Gastroesophageal sphincter (tissue), 4 donors: ENCODE measurements at regions not wholly inside any gene's neighbourhood (a gene's known extent, or its start where the extent isn't known, plus 50 kb on each side); places are given as distances from the start of the nearest gene placed in this dataset.

Source experiments
- ATAC-seq: fragments of 150-250 bp; one replicate; pipeline ENCODE4 v1.9.1; 2016; ENCODE audit warnings: mild to moderate bottlenecking, moderate library complexity
- H3K27ac ChIP-seq, 4 donors: fragments of 200-600 bp; sonication (generic) in 3 of 4; 1 replicate in 3 of 4; 2 replicates in 1 of 4; pipeline ENCODE4 v1.5.1; 2016 to 2019
- H3K27me3 ChIP-seq: fragments of 200-600 bp; sonication (generic); one replicate; pipeline ENCODE4 v1.5.1; 2019
- H3K36me3 ChIP-seq, 2 donors: fragments of 200-600 bp; sonication (generic); one replicate each; pipeline ENCODE4 v1.5.1; 2019; ENCODE audit warnings: control low read depth in 1 of 2
- H3K4me1 ChIP-seq, 3 donors: fragments of 200-600 bp; sonication (generic); 1 replicate in 2 of 3; 2 replicates in 1 of 3; pipeline ENCODE4 v1.5.1; 2016 to 2019; ENCODE audit warnings: control low read depth in 2 of 3
- H3K4me3 ChIP-seq, 2 donors: fragments of 200-600 bp; sonication (generic); one replicate each; pipeline ENCODE4 v1.5.1; 2019; ENCODE audit warnings: mild to moderate bottlenecking in 1 of 2, moderate library complexity in 1 of 2
- H3K9me3 ChIP-seq, 3 donors: fragments of 200-600 bp; sonication (generic); one replicate each; pipeline ENCODE4 v1.5.1; 2017 to 2019; ENCODE audit warnings: control low read depth in 2 of 3
- EP300 ChIP-seq: sonication (generic); formaldehyde crosslinking; IDR thresholded peaks from one replicate; pipeline ENCODE4 v1.6.1; 2017; ENCODE audit warnings: antibody characterized with exemption, mild to moderate bottlenecking
- POLR2A ChIP-seq, 2 donors: fragments of 450-650 bp; IDR thresholded peaks; one replicate each; pipeline ENCODE4 v1.6.1; 2017; ENCODE audit warnings: antibody characterized with exemption in 2 of 2, mild to moderate bottlenecking in 2 of 2, moderate library complexity in 1 of 2
- POLR2AphosphoS5 ChIP-seq: sonication (generic); formaldehyde crosslinking; IDR thresholded peaks from one replicate; pipeline ENCODE4 v1.6.1; 2017; ENCODE audit warnings: antibody characterized with exemption
- WGBS, 2 donors: methylation state at CpG; one replicate each; pipeline ENCODE4 v1.1.5; 2018; ENCODE audit warnings: low coverage in 1 of 2; 5-methylcytosine and 5-hydroxymethylcytosine counted together
- TF ChIP-seq, protein P1 (sequence below), 4 experiments: fragments of 200-600 bp in 2 of 4; fragments of 450-650 bp in 2 of 4; sonication (generic) in 1 of 4; IDR thresholded peaks; one replicate each; pipeline ENCODE4 v1.5.1; 2017 to 2019; ENCODE audit warnings: antibody characterized with exemption in 4 of 4, mild to moderate bottlenecking in 2 of 4, moderate library complexity in 2 of 4

DNA sequence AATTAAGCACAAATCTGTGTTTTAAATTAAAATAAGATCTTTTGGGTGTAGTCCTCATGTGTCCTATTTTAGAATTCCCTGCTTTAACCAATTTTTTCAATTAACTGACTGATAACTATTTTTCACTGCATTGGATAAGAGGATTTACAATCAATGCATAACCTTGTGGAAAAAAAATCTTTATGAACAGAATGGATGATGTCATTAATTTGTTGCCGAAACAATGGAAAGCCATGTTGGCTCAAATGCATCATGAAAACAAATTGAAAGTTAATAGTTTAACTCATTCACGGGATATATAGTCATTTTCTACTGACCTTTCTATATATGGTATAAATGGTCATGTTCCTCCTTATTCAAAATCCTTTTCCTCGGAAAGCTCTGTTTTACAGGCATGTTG is 82.3 kb downstream of the PRLHR start:
- H3K27me3 ChIP-seq = peaks cover 8% of the 10 kb centered on the region
- H3K27ac ChIP-seq = no peak overlapping the region
- TF ChIP-seq, protein P1, sequence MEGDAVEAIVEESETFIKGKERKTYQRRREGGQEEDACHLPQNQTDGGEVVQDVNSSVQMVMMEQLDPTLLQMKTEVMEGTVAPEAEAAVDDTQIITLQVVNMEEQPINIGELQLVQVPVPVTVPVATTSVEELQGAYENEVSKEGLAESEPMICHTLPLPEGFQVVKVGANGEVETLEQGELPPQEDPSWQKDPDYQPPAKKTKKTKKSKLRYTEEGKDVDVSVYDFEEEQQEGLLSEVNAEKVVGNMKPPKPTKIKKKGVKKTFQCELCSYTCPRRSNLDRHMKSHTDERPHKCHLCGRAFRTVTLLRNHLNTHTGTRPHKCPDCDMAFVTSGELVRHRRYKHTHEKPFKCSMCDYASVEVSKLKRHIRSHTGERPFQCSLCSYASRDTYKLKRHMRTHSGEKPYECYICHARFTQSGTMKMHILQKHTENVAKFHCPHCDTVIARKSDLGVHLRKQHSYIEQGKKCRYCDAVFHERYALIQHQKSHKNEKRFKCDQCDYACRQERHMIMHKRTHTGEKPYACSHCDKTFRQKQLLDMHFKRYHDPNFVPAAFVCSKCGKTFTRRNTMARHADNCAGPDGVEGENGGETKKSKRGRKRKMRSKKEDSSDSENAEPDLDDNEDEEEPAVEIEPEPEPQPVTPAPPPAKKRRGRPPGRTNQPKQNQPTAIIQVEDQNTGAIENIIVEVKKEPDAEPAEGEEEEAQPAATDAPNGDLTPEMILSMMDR (IDR thresholded peaks at IDR 0.05) = no peak
- TF ChIP-seq POLR2A (IDR thresholded peaks at IDR 0.05) (no peak), EP300 (no peak)
- no peak for ATAC-seq
- H3K4me3 ChIP-seq = no peak overlapping the region
- no peaks in the 10 kb centered on the region for H3K36me3 ChIP-seq
- H3K9me3 ChIP-seq = peaks cover 0 to 8% (median 0%) of the 10 kb centered on the region in 3 donors
- H3K4me1 ChIP-seq = no peaks in the 10 kb centered on the region
- WGBS, 2 donors = 69 to 71% methylated on average over 3 of the region's 3 CpGs

DNA sequence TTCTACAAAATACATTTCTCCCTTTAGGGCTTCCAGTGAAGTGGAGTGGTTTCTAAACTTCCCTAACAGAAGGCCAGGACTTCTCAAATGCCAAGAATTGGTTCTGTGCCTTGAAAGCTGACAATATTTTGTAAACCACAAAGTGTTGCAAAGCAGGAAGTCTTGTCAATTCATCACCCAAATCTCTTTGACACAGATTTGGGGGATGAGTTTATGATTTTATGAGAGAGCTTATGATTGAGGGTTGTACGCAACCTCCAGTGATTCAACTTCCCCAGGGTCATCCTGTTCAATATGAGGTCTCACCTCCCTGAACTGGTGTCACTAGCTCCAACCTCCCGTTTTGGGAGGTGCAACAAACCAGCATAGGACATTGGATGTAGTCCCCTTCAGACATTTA is 83.7 kb downstream of the PRLHR start:
- Histone ChIP-seq H3K4me1 (no peaks in the 10 kb centered on the region), H3K9me3 (no peaks in the 10 kb centered on the region), H3K36me3 (no peaks in the 10 kb centered on the region), H3K4me3 (no peak overlapping the region), H3K27me3 (peaks cover 8% of the 10 kb centered on the region), H3K27ac (no peak overlapping the region)
- TF ChIP-seq, protein P1 (IDR thresholded peaks at IDR 0.05) = no peak
- TF ChIP-seq POLR2AphosphoS5 (no peak), POLR2A (IDR thresholded peaks at IDR 0.05) (no peak)
- WGBS, 2 donors = 51 to 79% methylated on average over 2 of the region's 2 CpGs
- no peak for ATAC-seq

DNA sequence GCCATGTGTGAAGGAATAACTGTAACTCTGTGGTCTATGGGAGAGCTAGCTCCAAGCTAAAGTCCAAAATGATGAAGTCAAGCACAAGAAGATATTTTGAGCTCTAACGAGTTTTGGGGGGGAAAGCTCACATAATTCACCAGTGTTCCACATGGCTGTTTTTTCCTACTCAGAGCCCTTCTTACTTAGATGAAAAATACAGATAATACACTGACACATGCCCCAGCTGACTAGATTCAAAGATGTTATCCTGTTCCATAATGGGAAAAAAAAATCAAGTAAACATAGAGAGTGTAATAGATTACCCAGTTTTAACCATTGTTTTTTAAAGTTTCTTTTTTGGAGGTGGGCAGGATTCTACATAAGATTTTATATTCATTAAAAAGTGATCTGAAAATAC is 86.6 kb downstream of the PRLHR start:
- WGBS, 2 donors = 38 to 46% methylated on average over 1 of the region's 1 CpG
- no peak overlapping the region for H3K27ac ChIP-seq
- no peaks in the 10 kb centered on the region for H3K9me3 ChIP-seq
- TF ChIP-seq POLR2AphosphoS5 = no peak
- no peak overlapping the region for H3K4me3 ChIP-seq
- ATAC-seq = no peak
- peaks cover 8% of the 10 kb centered on the region for H3K27me3 ChIP-seq
- no peaks in the 10 kb centered on the region for H3K4me1 ChIP-seq
- no peaks in the 10 kb centered on the region for H3K36me3 ChIP-seq

DNA sequence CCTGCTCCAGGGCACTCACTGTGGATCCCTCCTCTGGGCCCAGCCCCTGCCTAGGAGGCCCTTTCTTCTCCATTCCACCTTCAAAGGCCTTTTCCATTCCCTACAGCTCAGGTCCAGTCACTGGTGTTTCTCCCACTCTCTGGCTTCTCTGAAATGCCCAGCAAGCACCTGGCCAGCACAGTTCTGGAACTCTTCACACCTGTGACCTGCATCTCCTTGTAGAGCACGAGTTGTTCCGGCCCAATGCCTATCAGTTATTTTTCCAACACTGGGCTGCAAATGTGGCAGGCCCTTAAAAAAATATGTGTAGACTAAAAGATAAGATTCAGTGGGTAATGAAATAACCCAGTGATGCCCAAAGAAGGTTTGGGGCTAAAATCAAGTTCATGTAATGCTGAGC is 87.1 kb downstream of the PRLHR start:
- Histone ChIP-seq H3K27ac (no peak overlapping the region), H3K9me3 (no peaks in the 10 kb centered on the region), H3K36me3 (no peaks in the 10 kb centered on the region), H3K4me3 (no peak overlapping the region), H3K27me3 (peaks cover 8% of the 10 kb centered on the region), H3K4me1 (no peaks in the 10 kb centered on the region)
- no peak for ATAC-seq
- no peak for TF ChIP-seq POLR2AphosphoS5
- WGBS, 2 donors = 83 to 100% methylated on average over 2 of the region's 2 CpGs

DNA sequence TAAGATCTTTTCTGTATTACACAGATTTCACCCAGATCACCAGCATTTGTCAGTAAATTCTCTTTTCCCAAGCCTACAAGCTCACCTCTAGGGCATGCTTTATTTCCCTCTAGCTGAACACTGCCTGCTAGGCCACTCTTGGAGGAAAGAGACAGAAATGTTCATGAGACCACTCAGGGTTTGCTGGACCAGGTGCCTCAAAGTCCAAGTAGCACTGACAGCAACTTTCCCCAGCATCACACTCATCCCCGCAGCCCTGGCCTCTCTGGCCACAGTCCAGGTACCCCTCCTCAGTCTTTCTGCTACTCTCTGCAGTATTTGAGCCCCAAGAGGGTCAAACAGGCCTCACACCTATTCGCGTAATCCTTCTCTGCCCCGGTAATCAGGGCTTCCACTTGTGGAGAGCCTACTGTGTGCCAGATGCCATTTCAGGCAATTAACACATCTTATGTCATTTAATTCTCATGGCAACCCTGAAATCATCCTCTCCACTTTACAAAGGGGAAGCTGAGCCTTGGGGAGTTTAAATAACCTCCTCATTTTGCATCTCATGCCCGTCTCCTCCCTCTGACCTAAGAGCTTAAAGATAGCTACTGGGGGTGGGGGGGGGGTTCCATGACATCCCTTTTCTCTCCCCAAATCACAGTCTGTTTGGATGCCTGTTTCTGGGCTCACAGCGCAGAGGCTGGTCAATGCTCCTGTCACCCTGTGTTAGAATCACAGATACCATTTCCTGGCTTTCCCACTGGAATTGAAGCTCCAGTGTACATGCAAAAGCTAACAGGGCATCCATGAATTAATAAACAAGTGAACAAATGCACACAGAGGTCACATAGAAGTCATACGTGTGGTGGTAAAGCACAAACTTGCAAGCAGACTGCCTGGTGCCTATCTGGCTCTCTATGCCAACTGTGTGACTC is 88.5 kb downstream of the PRLHR start:
- Histone ChIP-seq H3K27me3 (peaks cover 18% of the 10 kb centered on the region), H3K9me3 (no peaks in the 10 kb centered on the region), H3K4me3 (no peak overlapping the region), H3K4me1 (no peaks in the 10 kb centered on the region), H3K36me3 (no peaks in the 10 kb centered on the region), H3K27ac (no peak overlapping the region)
- ATAC-seq = no peak
- TF ChIP-seq POLR2A (IDR thresholded peaks at IDR 0.05) (no peak), EP300 (no peak), POLR2AphosphoS5 (no peak)
- TF ChIP-seq, protein P1 (IDR thresholded peaks at IDR 0.05) = no peak
- WGBS, 2 donors = 78 to 82% methylated on average over 5 to 7 of the region's 7 CpGs

DNA sequence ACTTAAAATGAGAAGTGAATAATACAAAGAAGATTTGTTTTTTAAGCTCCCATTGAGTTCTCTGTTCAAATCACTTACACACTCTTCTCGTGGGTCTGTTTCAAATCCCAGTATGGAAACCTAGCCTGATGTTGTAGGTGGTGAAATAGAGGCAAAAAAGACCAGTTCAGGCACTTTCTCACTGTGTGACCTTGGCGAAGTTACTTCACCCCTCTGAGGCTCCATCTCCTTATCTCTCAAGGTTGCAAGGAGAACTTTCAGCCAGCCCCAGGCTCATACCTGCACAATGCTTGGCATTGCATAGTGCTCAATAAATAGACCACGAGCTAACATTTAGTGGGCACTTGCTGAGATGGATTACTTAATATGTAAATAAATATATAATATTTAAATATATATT is 90.1 kb downstream of the PRLHR start:
- H3K4me3 ChIP-seq = no peak overlapping the region
- H3K27me3 ChIP-seq = peaks cover 22% of the 10 kb centered on the region
- H3K4me1 ChIP-seq = no peaks in the 10 kb centered on the region
- WGBS, 2 donors = 41 to 69% methylated on average over 2 to 3 of the region's 3 CpGs
- H3K36me3 ChIP-seq = no peaks in the 10 kb centered on the region
- no peak for ATAC-seq
- no peak overlapping the region for H3K27ac ChIP-seq
- no peaks in the 10 kb centered on the region for H3K9me3 ChIP-seq
- no peak for TF ChIP-seq POLR2A (IDR thresholded peaks at IDR 0.05)
- no peak for TF ChIP-seq POLR2AphosphoS5
- TF ChIP-seq, protein P1 (IDR thresholded peaks at IDR 0.05) = no peak
- TF ChIP-seq EP300 = no peak
